Liver (tissue), 8 donors: ENCODE measurements at regions not wholly inside any gene's neighbourhood (a gene's known extent, or its start where the extent isn't known, plus 50 kb on each side); places are given as distances from the start of the nearest gene placed in this dataset.
"Not testable (repeated sequence)": the region's sequence is repeated elsewhere in the genome, so short reads cannot be mapped to it uniquely, and the experiment has no call there.

Source experiments
- DNase-seq: peaks from one replicate; pipeline ENCODE4 v3.0.0-alpha.2; 2017; ENCODE audit warnings: low spot score
- H3K27ac ChIP-seq, 2 donors: one replicate each; pipeline ENCODE4 v1.7.0; 2013; ENCODE audit warnings: inconsistent platforms in 2 of 2, low read length in 2 of 2, control low read depth in 1 of 2, low read depth in 1 of 2, mild to moderate bottlenecking in 1 of 2
- H3K27me3 ChIP-seq, 4 donors: one replicate each; pipeline versions ENCODE4 v1.6.1 to v1.7.0; 2013; ENCODE audit warnings: low read length in 3 of 4, inconsistent platforms in 1 of 4, mild to moderate bottlenecking in 1 of 4, moderate library complexity in 1 of 4; ENCODE audit not compliant: control insufficient read depth in 4 of 4, insufficient read depth in 4 of 4
- H3K36me3 ChIP-seq, 4 donors: one replicate each; pipeline versions ENCODE4 v1.6.1 to v1.7.0; 2013; ENCODE audit warnings: low read length in 3 of 4, mild to moderate bottlenecking in 3 of 4, low read depth in 1 of 4, moderate library complexity in 1 of 4; ENCODE audit not compliant: control insufficient read depth in 4 of 4, insufficient read depth in 3 of 4
- H3K4me1 ChIP-seq, 4 donors: one replicate each; pipeline versions ENCODE4 v1.6.1 to v1.7.0; 2013; ENCODE audit warnings: low read length in 3 of 4, mild to moderate bottlenecking in 3 of 4, moderate library complexity in 1 of 4; ENCODE audit not compliant: control insufficient read depth in 4 of 4, insufficient read depth in 4 of 4
- H3K4me3 ChIP-seq, 3 donors: one replicate each; pipeline versions ENCODE4 v1.6.1 to v1.7.0; 2013; ENCODE audit warnings: low read length in 3 of 3, control low read depth in 1 of 3, low read depth in 1 of 3, mild to moderate bottlenecking in 1 of 3
- H3K9ac ChIP-seq, 2 donors: one replicate each; pipeline ENCODE4 v1.7.0; 2013; ENCODE audit warnings: low read length in 2 of 2, mild to moderate bottlenecking in 2 of 2, moderate library complexity in 2 of 2, control low read depth in 1 of 2, low read depth in 1 of 2
- H3K9me3 ChIP-seq, 4 donors: one replicate each; pipeline versions ENCODE4 v1.6.1 to v1.7.0; 2013; ENCODE audit warnings: low read length in 3 of 4; ENCODE audit not compliant: control insufficient read depth in 4 of 4
- CTCF ChIP-seq: fragments of 150-350 bp; IDR thresholded peaks from 2 replicates; pipeline ENCODE4 v1.5.1; 2017; ENCODE audit warnings: improper control_type of control experiment, low read depth, low read length; ENCODE audit not compliant: missing input control
- FOXA1 ChIP-seq: IDR thresholded peaks from 2 replicates; pipeline ENCODE4 v1.6.1; 2016; ENCODE audit warnings: antibody characterized with exemption
- FOXA2 ChIP-seq: IDR thresholded peaks from 2 replicates; pipeline ENCODE4 v1.6.1; 2016; ENCODE audit warnings: antibody characterized with exemption
- HNF4A ChIP-seq, 2 donors: conservative IDR thresholded peaks; 2 replicates each; pipeline ENCODE4 v1.6.1; 2016; ENCODE audit warnings: antibody characterized with exemption in 2 of 2, mild to moderate bottlenecking in 2 of 2
- HNF4G ChIP-seq: IDR thresholded peaks from 2 replicates; pipeline ENCODE4 v1.6.1; 2016; ENCODE audit warnings: antibody characterized with exemption
- JUND ChIP-seq, 2 donors: IDR thresholded peaks; 2 replicates each; pipeline ENCODE4 v1.6.1; 2016; ENCODE audit warnings: antibody characterized with exemption in 2 of 2
- MAX ChIP-seq: IDR thresholded peaks from 2 replicates; pipeline ENCODE4 v1.6.1; 2016; ENCODE audit warnings: antibody characterized with exemption
- NR2F2 ChIP-seq: IDR thresholded peaks from 2 replicates; pipeline ENCODE4 v1.6.1; 2016; ENCODE audit warnings: antibody characterized with exemption
- RAD21 ChIP-seq, 2 donors: IDR thresholded peaks; 2 replicates each; pipeline ENCODE4 v1.6.1; 2016; ENCODE audit warnings: antibody characterized with exemption in 2 of 2, mild to moderate bottlenecking in 2 of 2
- RXRA ChIP-seq, 2 donors: IDR thresholded peaks; 2 replicates each; pipeline ENCODE4 v1.6.1; 2017 to 2018; ENCODE audit warnings: antibody characterized with exemption in 2 of 2, mild to moderate bottlenecking in 1 of 2
- TAF1 ChIP-seq: conservative IDR thresholded peaks from 2 replicates; pipeline ENCODE4 v1.6.1; 2016; ENCODE audit warnings: antibody characterized with exemption, mild to moderate bottlenecking
- YY1 ChIP-seq: IDR thresholded peaks from 2 replicates; pipeline ENCODE4 v1.6.1; 2016; ENCODE audit warnings: antibody characterized with exemption, mild to moderate bottlenecking
- WGBS: extraction: QIAGEN DNeasy Blood & Tissue Kit; methylation state at CpG from one replicate; pipeline ENCODE4 v1.1.7; 2013; 5-methylcytosine and 5-hydroxymethylcytosine counted together
- TF ChIP-seq, protein P1 (sequence below): IDR thresholded peaks from 2 replicates; pipeline ENCODE4 v1.6.1; 2016; ENCODE audit warnings: antibody characterized with exemption, mild to moderate bottlenecking
- TF ChIP-seq, protein P2 (sequence below): IDR thresholded peaks from 2 replicates; pipeline ENCODE4 v1.6.1; 2016; ENCODE audit warnings: antibody characterized with exemption
- TF ChIP-seq, protein P3 (sequence below): IDR thresholded peaks from 2 replicates; pipeline ENCODE4 v1.6.1; 2016; ENCODE audit warnings: antibody characterized with exemption
- donor health status: healthy.
- donor health status: healthy.
- donor health status: healthy.
- donor health status: healthy.
- donor health status: healthy.

GRCh38 chr5:117615226-117615625 is 1040.6 kb upstream of the SEMA6A start (continued):
- TF ChIP-seq YY1 (no peak), TAF1 (no peak), CTCF (no peak), RXRA (IDR thresholded peaks at IDR 0.05) (no peak)

DNA sequence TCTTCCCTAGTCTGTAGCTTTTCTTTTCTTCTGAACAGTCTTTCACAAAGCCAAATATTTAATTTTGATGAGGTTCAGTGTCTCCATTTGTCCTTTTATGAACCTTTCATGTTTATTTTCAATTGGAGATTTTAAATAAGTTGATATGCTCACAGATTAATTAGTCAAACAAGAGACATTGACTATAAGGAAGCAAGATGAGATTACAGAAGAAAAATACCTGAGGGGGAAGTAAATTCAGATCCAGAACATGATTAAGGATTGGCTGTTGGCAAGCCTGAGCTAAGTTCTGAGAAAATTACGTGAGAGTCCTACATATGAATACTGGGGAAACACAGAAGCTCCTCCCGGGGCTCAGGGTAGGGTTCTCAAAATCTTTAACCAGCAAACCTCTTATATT is 1039.8 kb upstream of the SEMA6A start:
- Histone ChIP-seq H3K27ac (no peak overlapping the region), H3K36me3 (no peaks in the 10 kb centered on the region), H3K9ac (no peak overlapping the region), H3K4me1 (no peaks in the 10 kb centered on the region), H3K27me3 (peaks cover 0 to 4% (median 0%) of the 10 kb centered on the region in 4 donors), H3K4me3 (no peak overlapping the region), H3K9me3 (no peaks in the 10 kb centered on the region)
- TF ChIP-seq JUND (IDR thresholded peaks at IDR 0.05) (no peak), TAF1 (no peak), MAX (no peak), HNF4A (conservative IDR thresholded peaks at IDR 0.05) (no peak), NR2F2 (no peak)
- DNase-seq: no peak
- 80% methylated on average over 2 of the region's 2 CpGs for WGBS

DNA sequence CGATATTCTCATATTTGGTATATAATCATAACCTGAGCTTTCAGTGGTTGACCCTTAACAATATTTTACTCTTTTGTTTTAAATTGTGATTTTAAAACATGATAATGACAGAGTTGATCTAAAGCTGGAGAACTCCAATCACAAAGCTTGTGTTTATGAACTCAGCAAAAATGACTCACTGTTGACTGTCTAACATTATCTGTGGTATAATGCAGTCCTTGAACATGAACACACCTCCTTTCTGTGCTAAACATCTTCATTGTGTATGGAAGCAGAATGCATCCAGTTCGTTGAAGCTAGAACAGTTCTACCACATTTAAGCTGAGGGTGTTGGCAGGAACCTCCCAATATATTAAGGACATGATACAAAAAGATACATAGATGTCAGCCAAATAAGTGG is 1030.2 kb upstream of the SEMA6A start:
- no peak overlapping the region for H3K9ac ChIP-seq
- TF ChIP-seq HNF4A (conservative IDR thresholded peaks at IDR 0.05) (no peak), TAF1 (no peak), JUND (IDR thresholded peaks at IDR 0.05) (no peak), HNF4G (no peak), FOXA2 (no peak), CTCF (no peak), RAD21 (IDR thresholded peaks at IDR 0.05) (no peak), RXRA (IDR thresholded peaks at IDR 0.05) (no peak), FOXA1 (no peak), MAX (no peak)
- TF ChIP-seq, protein P1, sequence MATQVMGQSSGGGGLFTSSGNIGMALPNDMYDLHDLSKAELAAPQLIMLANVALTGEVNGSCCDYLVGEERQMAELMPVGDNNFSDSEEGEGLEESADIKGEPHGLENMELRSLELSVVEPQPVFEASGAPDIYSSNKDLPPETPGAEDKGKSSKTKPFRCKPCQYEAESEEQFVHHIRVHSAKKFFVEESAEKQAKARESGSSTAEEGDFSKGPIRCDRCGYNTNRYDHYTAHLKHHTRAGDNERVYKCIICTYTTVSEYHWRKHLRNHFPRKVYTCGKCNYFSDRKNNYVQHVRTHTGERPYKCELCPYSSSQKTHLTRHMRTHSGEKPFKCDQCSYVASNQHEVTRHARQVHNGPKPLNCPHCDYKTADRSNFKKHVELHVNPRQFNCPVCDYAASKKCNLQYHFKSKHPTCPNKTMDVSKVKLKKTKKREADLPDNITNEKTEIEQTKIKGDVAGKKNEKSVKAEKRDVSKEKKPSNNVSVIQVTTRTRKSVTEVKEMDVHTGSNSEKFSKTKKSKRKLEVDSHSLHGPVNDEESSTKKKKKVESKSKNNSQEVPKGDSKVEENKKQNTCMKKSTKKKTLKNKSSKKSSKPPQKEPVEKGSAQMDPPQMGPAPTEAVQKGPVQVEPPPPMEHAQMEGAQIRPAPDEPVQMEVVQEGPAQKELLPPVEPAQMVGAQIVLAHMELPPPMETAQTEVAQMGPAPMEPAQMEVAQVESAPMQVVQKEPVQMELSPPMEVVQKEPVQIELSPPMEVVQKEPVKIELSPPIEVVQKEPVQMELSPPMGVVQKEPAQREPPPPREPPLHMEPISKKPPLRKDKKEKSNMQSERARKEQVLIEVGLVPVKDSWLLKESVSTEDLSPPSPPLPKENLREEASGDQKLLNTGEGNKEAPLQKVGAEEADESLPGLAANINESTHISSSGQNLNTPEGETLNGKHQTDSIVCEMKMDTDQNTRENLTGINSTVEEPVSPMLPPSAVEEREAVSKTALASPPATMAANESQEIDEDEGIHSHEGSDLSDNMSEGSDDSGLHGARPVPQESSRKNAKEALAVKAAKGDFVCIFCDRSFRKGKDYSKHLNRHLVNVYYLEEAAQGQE: no peak
- TF ChIP-seq, protein P2, sequence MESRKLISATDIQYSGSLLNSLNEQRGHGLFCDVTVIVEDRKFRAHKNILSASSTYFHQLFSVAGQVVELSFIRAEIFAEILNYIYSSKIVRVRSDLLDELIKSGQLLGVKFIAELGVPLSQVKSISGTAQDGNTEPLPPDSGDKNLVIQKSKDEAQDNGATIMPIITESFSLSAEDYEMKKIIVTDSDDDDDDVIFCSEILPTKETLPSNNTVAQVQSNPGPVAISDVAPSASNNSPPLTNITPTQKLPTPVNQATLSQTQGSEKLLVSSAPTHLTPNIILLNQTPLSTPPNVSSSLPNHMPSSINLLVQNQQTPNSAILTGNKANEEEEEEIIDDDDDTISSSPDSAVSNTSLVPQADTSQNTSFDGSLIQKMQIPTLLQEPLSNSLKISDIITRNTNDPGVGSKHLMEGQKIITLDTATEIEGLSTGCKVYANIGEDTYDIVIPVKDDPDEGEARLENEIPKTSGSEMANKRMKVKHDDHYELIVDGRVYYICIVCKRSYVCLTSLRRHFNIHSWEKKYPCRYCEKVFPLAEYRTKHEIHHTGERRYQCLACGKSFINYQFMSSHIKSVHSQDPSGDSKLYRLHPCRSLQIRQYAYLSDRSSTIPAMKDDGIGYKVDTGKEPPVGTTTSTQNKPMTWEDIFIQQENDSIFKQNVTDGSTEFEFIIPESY: no peak
- TF ChIP-seq, protein P3, sequence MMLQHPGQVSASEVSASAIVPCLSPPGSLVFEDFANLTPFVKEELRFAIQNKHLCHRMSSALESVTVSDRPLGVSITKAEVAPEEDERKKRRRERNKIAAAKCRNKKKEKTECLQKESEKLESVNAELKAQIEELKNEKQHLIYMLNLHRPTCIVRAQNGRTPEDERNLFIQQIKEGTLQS: no peak
- no peak overlapping the region for H3K4me3 ChIP-seq
- H3K27ac ChIP-seq: no peak overlapping the region
- no peak for DNase-seq
- WGBS: 78% methylated on average over 2 of the region's 2 CpGs
- no peaks in the 10 kb centered on the region for H3K4me1 ChIP-seq
- no peaks in the 10 kb centered on the region for H3K27me3 ChIP-seq
- no peaks in the 10 kb centered on the region for H3K9me3 ChIP-seq
- H3K36me3 ChIP-seq: no peaks in the 10 kb centered on the region

GRCh38 chr5:117599811-117600210 is 1025.2 kb upstream of the SEMA6A start:
- DNase-seq, H3K9ac ChIP-seq, H3K4me3 ChIP-seq, H3K36me3 ChIP-seq, H3K27ac ChIP-seq, H3K4me1 ChIP-seq, H3K9me3 ChIP-seq, H3K27me3 ChIP-seq: not testable (repeated sequence)
- WGBS: 95% methylated on average over 35 of the region's 36 CpGs
